H1 (cell line): ENCODE measurements at regions not wholly inside any gene's neighbourhood (a gene's known extent, or its start where the extent isn't known, plus 50 kb on each side); places are given as distances from the start of the nearest gene placed in this dataset.

Experiments used
- CTCF ChIA-PET: fragments of 300-600 bp; sonication (Branson Sonifier 250); formaldehyde crosslinking; loops from one replicate; lab custom pipeline; 2021; ENCODE audit not compliant: partially characterized antibody; lab: Charles Lee
- POLR2A ChIA-PET: fragments of 300-600 bp; sonication (Branson Sonifier 250); formaldehyde crosslinking; loops from one replicate; lab custom pipeline; 2021; ENCODE audit warnings: inconsistent platforms; ENCODE audit not compliant: partially characterized antibody; lab: Charles Lee
- DNase-seq, 2 experiments: peaks; one replicate each; pipeline versions ENCODE4 v3.0.0 to v3.0.0-alpha.2; 2010 to 2022; ENCODE audit warnings: low spot score in 2 of 2, low read depth in 1 of 2, mixed read lengths in 1 of 2
- FAIRE-seq: peaks from 2 replicates; lab custom pipeline; 2011; peaks lifted over from hg19 to GRCh38; lab: Jason Lieb, UNC
- H2AFZ ChIP-seq: 2 replicates; pipeline ENCODE4 v1.8.1; 2012; ENCODE audit warnings: low read length, inconsistent platforms
- H2AK5ac ChIP-seq: 2 replicates; pipeline ENCODE4 v1.6.1; 2013; ENCODE audit warnings: low read depth, low read length
- H2BK120ac ChIP-seq: replicated peaks from 2 replicates; pipeline ENCODE3; 2013; ENCODE audit warnings: low read depth, low read length, inconsistent platforms
- H2BK12ac ChIP-seq: 2 replicates; pipeline ENCODE4 v1.6.1; 2013; ENCODE audit warnings: low read depth, low read length
- H2BK15ac ChIP-seq: 2 replicates; pipeline ENCODE4 v1.6.1; 2013; ENCODE audit warnings: low read length
- H2BK20ac ChIP-seq: 2 replicates; pipeline ENCODE4 v1.6.1; 2013; ENCODE audit warnings: low read length
- H2BK5ac ChIP-seq: 2 replicates; pipeline ENCODE4 v1.6.1; 2013; ENCODE audit warnings: low read depth, low read length
- H3K14ac ChIP-seq: 2 replicates; pipeline ENCODE4 v1.6.1; 2013; ENCODE audit warnings: inconsistent platforms; ENCODE audit not compliant: insufficient read length
- H3K18ac ChIP-seq: 2 replicates; pipeline ENCODE4 v1.6.1; 2013; ENCODE audit warnings: low read length; ENCODE audit errors: extremely low read depth
- H3K23ac ChIP-seq: 2 replicates; pipeline ENCODE4 v1.6.1; 2013; ENCODE audit warnings: inconsistent platforms; ENCODE audit not compliant: insufficient read length
- H3K23me2 ChIP-seq: 2 replicates; pipeline ENCODE4 v1.6.1; 2013; ENCODE audit warnings: low read depth, low read length
- H3K27ac ChIP-seq: 2 replicates; pipeline ENCODE4 v1.6.1; 2011; ENCODE audit warnings: low read depth, low read length, inconsistent platforms
- H3K27me3 ChIP-seq, 4 experiments: replicated peaks in 1 of 4; 1 replicate in 1 of 4; 2 replicates in 3 of 4; pipeline versions ENCODE4 v1.6.1 to v1.8.1; 2011 to 2013; ENCODE audit warnings: low read length in 3 of 4, mild to moderate bottlenecking in 3 of 4, inconsistent platforms in 2 of 4, mixed read lengths in 2 of 4, moderate library complexity in 1 of 4; ENCODE audit not compliant: control insufficient read depth in 3 of 4, insufficient read depth in 3 of 4; ENCODE audit errors: extremely low read depth in 1 of 4
- H3K36me3 ChIP-seq, 4 experiments: 2 replicates each; pipeline versions ENCODE4 v1.6.1 to v1.8.1; 2011 to 2013; ENCODE audit warnings: mild to moderate bottlenecking in 4 of 4, low read length in 3 of 4, moderate library complexity in 2 of 4, control low read depth in 1 of 4, inconsistent platforms in 1 of 4; ENCODE audit not compliant: insufficient read depth in 4 of 4, control insufficient read depth in 2 of 4
- H3K4ac ChIP-seq: replicated peaks from 2 replicates; pipeline ENCODE3; 2013; ENCODE audit warnings: low read length, low read depth, mixed read lengths, inconsistent platforms; ENCODE audit not compliant: insufficient read length
- H3K4me1 ChIP-seq, 4 experiments: replicated peaks in 1 of 4; 1 replicate in 1 of 4; 2 replicates in 3 of 4; pipeline versions ENCODE4 v1.6.1 to v1.8.1; 2011 to 2013; ENCODE audit warnings: low read length in 3 of 4, inconsistent platforms in 2 of 4, mixed read lengths in 1 of 4; ENCODE audit not compliant: insufficient read depth in 4 of 4, control insufficient read depth in 3 of 4
- H3K4me2 ChIP-seq, 2 experiments: 2 replicates each; pipeline versions ENCODE4 v1.6.1 to v1.8.1; 2011 to 2013; ENCODE audit warnings: low read depth in 2 of 2, low read length in 2 of 2, control low read depth in 1 of 2, inconsistent platforms in 1 of 2, mild to moderate bottlenecking in 1 of 2; ENCODE audit not compliant: insufficient read depth in 1 of 2
- H3K4me3 ChIP-seq, 4 experiments: fragments of 200-600, 300-600 bp in 1 of 4; sonication (generic), shearing (Covaris generic), sonication (Bioruptor Twin) in 1 of 4; 2 replicates each; pipeline versions ENCODE4 v1.5.1 to v1.8.1; 2011 to 2016; ENCODE audit warnings: low read length in 4 of 4, low read depth in 3 of 4, control low read depth in 2 of 4, inconsistent platforms in 2 of 4, mild to moderate bottlenecking in 2 of 4, mixed read lengths in 1 of 4, moderate library complexity in 1 of 4; ENCODE audit not compliant: insufficient read depth in 2 of 4; ENCODE audit errors: extremely low read depth in 1 of 4
- H3K56ac ChIP-seq: replicated peaks from 2 replicates; pipeline ENCODE3; 2013; ENCODE audit warnings: low read depth, mild to moderate bottlenecking, mixed read lengths, low read length, inconsistent platforms; ENCODE audit not compliant: insufficient read length
- H3K79me1 ChIP-seq: 2 replicates; pipeline ENCODE4 v1.6.1; 2013; ENCODE audit warnings: low read depth, low read length, control low read depth
- H3K79me2 ChIP-seq, 2 experiments: 2 replicates each; pipeline versions ENCODE4 v1.6.1 to v1.8.1; 2012 to 2013; ENCODE audit warnings: low read length in 2 of 2, mild to moderate bottlenecking in 2 of 2, inconsistent platforms in 1 of 2; ENCODE audit not compliant: insufficient read depth in 2 of 2, control insufficient read depth in 1 of 2
- H3K9ac ChIP-seq, 4 experiments: replicated peaks in 1 of 4; 1 replicate in 1 of 4; 2 replicates in 3 of 4; pipeline versions ENCODE4 v1.6.1 to v1.8.1; 2011 to 2013; ENCODE audit warnings: low read depth in 3 of 4, low read length in 3 of 4, control low read depth in 2 of 4, mild to moderate bottlenecking in 2 of 4, moderate library complexity in 2 of 4, inconsistent platforms in 1 of 4; ENCODE audit errors: extremely low read depth in 1 of 4
- H3K9me3 ChIP-seq, 2 experiments: 2 replicates each; pipeline versions ENCODE4 v1.6.1 to v1.8.1; 2012 to 2013; ENCODE audit warnings: mild to moderate bottlenecking in 2 of 2, moderate library complexity in 2 of 2, control low read depth in 1 of 2, inconsistent platforms in 1 of 2, low read depth in 1 of 2, low read length in 1 of 2, mixed read lengths in 1 of 2; ENCODE audit not compliant: insufficient read depth in 2 of 2
- H4K20me1 ChIP-seq, 2 experiments: replicated peaks in 1 of 2; 2 replicates each; pipeline versions ENCODE3 to v1.8.1; 2011 to 2013; ENCODE audit warnings: inconsistent platforms in 2 of 2, low read length in 2 of 2, mild to moderate bottlenecking in 1 of 2; ENCODE audit not compliant: insufficient read depth in 2 of 2, control insufficient read depth in 1 of 2
- H4K5ac ChIP-seq: 2 replicates; pipeline ENCODE4 v1.6.1; 2013; ENCODE audit warnings: low read length, low read depth, mixed read lengths, inconsistent platforms; ENCODE audit not compliant: insufficient read length
- H4K8ac ChIP-seq: 2 replicates; pipeline ENCODE4 v1.8.0; 2013; ENCODE audit warnings: mild to moderate bottlenecking, moderate library complexity, low read length, inconsistent platforms; ENCODE audit not compliant: insufficient read depth; ENCODE audit errors: extremely low read depth
- H4K91ac ChIP-seq: replicated peaks from 2 replicates; pipeline ENCODE3; 2013; ENCODE audit warnings: low read length, mixed read lengths, inconsistent platforms; ENCODE audit not compliant: insufficient read length
- ASH2L ChIP-seq: fragments of 200-600, 300-600 bp; sonication (generic); IDR thresholded peaks from one replicate; pipeline ENCODE4 v1.7.1; 2017; ENCODE audit warnings: low read length
- CBX8 ChIP-seq: fragments of 300-800, 300-1000 bp; sonication (generic); IDR thresholded peaks from 2 replicates; pipeline ENCODE4 v1.7.1; 2016; ENCODE audit warnings: low read depth, low read length, borderline replicate concordance
- CEBPB ChIP-seq: IDR thresholded peaks from 2 replicates; pipeline ENCODE4 v1.6.1; 2012; ENCODE audit warnings: low read depth, low read length
- CHD2 ChIP-seq: IDR thresholded peaks from 2 replicates; pipeline ENCODE4 v1.6.1; 2012; ENCODE audit warnings: low read length, improper control_type of control experiment
- EZH2 ChIP-seq: fragments of 200-600 bp; sonication (generic); IDR thresholded peaks from 2 replicates; pipeline ENCODE4 v1.7.1; 2012; ENCODE audit warnings: low read depth, mild to moderate bottlenecking, moderate library complexity, low read length, inconsistent platforms; ENCODE audit not compliant: severe bottlenecking
- GABPA ChIP-seq: IDR thresholded peaks from 2 replicates; pipeline ENCODE4 v1.6.1; 2011; ENCODE audit warnings: mild to moderate bottlenecking, low read length, moderate library complexity, borderline replicate concordance; ENCODE audit not compliant: insufficient read depth
- POU5F1 ChIP-seq: IDR thresholded peaks from 2 replicates; pipeline ENCODE4 v1.6.1; 2011; ENCODE audit warnings: low read depth, mild to moderate bottlenecking, low read length, moderate library complexity
- RFX5 ChIP-seq: IDR thresholded peaks from 2 replicates; pipeline ENCODE4 v1.6.1; 2011; ENCODE audit warnings: low read depth, low read length, improper control_type of control experiment, borderline replicate concordance
- RXRA ChIP-seq: IDR thresholded peaks from 2 replicates; pipeline ENCODE4 v1.6.1; 2011; ENCODE audit warnings: low read depth, mild to moderate bottlenecking, low read length, moderate library complexity; ENCODE audit not compliant: insufficient read depth
- SRF ChIP-seq: IDR thresholded peaks from 2 replicates; pipeline ENCODE4 v1.6.1; 2011; ENCODE audit warnings: mild to moderate bottlenecking, low read depth, low read length, moderate library complexity
- TAF1 ChIP-seq: IDR thresholded peaks from 2 replicates; pipeline ENCODE4 v1.6.1; 2011; ENCODE audit warnings: mild to moderate bottlenecking, low read depth, low read length
- TAF7 ChIP-seq: optimal IDR thresholded peaks from 2 replicates; pipeline ENCODE3; 2011; ENCODE audit warnings: low read depth, mild to moderate bottlenecking, inconsistent platforms, low read length, moderate library complexity, borderline replicate concordance
- YY1 ChIP-seq: IDR thresholded peaks from 2 replicates; pipeline ENCODE4 v1.6.1; 2011; ENCODE audit warnings: low read depth, mild to moderate bottlenecking, low read length
- WGBS, 2 experiments: shearing (Covaris generic) in 1 of 2; methylation state at CpG; one replicate each; pipeline versions ENCODE4 v1.1.6 to v1.1.7; 2013 to 2015; ENCODE audit warnings: low lambda C conversion rate in 2 of 2, mixed read lengths in 2 of 2, inconsistent platforms in 1 of 2, low coverage in 1 of 2, missing lambda C conversion rate in 1 of 2; ENCODE audit not compliant: insufficient replicate concordance in 2 of 2, insufficient coverage in 1 of 2, insufficient read length in 1 of 2; ENCODE audit errors: extremely low coverage in 1 of 2, missing lambda C conversion rate in 1 of 2; 5-methylcytosine and 5-hydroxymethylcytosine counted together

- TF ChIP-seq GABPA (no peak), SRF (no peak), POU5F1 (no peak), TAF1 (no peak), EZH2 (no peak), RXRA (no peak), CBX8 (no peak), CEBPB (no peak), CHD2 (no peak), ASH2L (no peak), YY1 (no peak), TAF7 (no peak), RFX5 (no peak)
- WGBS, 2 experiments = 88% methylated on average over 7 of the region's 7 CpGs; no CpG with 5 or more reads in 1 of the 2 experiments
- no peak overlapping the region for H3K14ac ChIP-seq
These were observed 569.8 kb upstream of the IGFBP7 start for GRCh38 chr4:57679969-57680368.

More at GRCh38 chr4:57679969-57680368, 569.8 kb upstream of the IGFBP7 start:
- no peaks in the 10 kb centered on the region for H3K23me2 ChIP-seq
- no peak overlapping the region for H3K4me2 ChIP-seq
- no peaks in the 10 kb centered on the region for H3K79me1 ChIP-seq
- no peak overlapping the region for H2BK12ac ChIP-seq
- no peak overlapping the region for H4K5ac ChIP-seq
- H3K4me3 ChIP-seq = no peak overlapping the region
- no peaks in the 10 kb centered on the region for H3K79me2 ChIP-seq
- H4K8ac ChIP-seq = no peak overlapping the region
- no peak for FAIRE-seq
- no peak overlapping the region for H2AFZ ChIP-seq
- H2BK120ac ChIP-seq = no peak overlapping the region
- no peak overlapping the region for H2AK5ac ChIP-seq
- CTCF ChIA-PET = interaction anchor here (0.8 kb wide), 1 partner anchor 278 kb away, joined by 3 read pairs; no protein-coding TSS in a partner anchor
- no peak overlapping the region for H3K27ac ChIP-seq
- H3K9ac ChIP-seq = no peak overlapping the region
- H3K23ac ChIP-seq = no peak overlapping the region
- H4K20me1 ChIP-seq = no peaks in the 10 kb centered on the region
- no peak overlapping the region for H3K18ac ChIP-seq
- POLR2A ChIA-PET = no interaction called here
- H2BK15ac ChIP-seq = no peak overlapping the region
- no peak overlapping the region for H3K56ac ChIP-seq
- no peaks in the 10 kb centered on the region for H3K9me3 ChIP-seq
- DNase-seq = no peak
- no peak overlapping the region for H2BK5ac ChIP-seq
- no peaks in the 10 kb centered on the region for H3K4me1 ChIP-seq
- H3K36me3 ChIP-seq = no peaks in the 10 kb centered on the region
- no peak overlapping the region for H4K91ac ChIP-seq
- H3K4ac ChIP-seq = no peak overlapping the region
- H3K27me3 ChIP-seq = no peaks in the 10 kb centered on the region
- no peak overlapping the region for H2BK20ac ChIP-seq
